ENCODE measurements at regions not wholly inside any gene's neighbourhood (a gene's known extent, or its start where the extent isn't known, plus 50 kb on each side); places are given as distances from the start of the nearest gene placed in this dataset.

DNA sequence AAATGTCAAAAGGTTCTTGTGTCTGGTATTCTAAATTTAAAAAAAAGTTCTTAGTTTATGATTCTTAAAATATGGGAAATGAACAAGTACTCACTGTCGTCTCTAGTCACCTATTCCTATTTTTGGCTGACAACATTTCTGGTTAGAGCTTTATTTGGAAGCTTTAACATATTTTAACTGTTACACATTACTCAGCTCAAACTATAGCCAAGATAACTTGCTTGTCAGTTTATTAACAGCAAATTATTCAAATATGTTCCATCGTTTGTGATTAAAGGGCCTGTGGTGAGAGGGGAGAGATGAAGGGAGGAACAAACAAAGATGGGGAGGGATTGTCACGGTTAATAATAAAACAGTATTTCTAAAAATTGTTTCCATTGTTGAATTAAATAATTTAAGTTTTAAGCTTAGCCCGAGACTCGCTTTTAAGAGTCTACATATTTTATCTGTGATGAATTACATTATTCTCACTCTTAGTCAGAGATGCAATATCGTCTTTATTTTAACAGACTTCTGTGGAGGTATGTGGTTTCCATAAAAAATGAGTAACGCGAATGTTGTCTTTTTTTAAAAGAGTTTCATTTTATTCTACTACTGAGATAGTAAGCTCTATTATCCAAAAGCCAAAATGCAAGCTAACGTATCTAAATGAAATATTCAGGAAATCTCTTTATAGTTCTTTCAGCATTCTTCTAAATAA lies 321.9 kb upstream of the PMFBP1 start:
- no peaks in the 10 kb centered on the region for H3K9me3 Mint-ChIP-seq
- no peaks in the 10 kb centered on the region for H3K4me1 Mint-ChIP-seq (ENCODE audit: low read depth)
- no peak overlapping the region for H3K27ac Mint-ChIP-seq
- H3K4me3 Mint-ChIP-seq, result no peak overlapping the region
- H3K36me3 Mint-ChIP-seq (ENCODE audit: low read depth), result no peaks in the 10 kb centered on the region
- no peak for DNase-seq (ENCODE audit: low spot score)
- H3K27me3 Mint-ChIP-seq (ENCODE audit: low read depth), result no peaks in the 10 kb centered on the region

DNA sequence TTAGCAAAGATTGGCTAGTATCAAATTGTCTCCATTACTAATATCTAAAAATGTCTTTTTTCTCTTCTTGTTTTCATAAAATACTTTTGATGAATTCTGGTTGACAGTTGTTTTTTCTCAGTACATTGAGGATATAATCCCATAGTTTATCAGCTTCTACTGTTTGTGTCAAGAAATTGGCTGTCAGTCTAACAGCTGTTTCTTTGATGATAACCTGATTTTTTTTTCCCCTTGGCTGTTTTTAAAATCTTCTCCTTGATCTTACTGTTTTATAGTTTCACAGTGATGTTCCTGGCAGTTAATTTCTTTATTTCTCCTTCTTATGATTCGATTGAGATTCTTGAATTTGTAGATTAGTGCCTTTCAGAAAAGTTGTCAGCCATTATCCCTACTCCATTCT lies 315.3 kb upstream of the PMFBP1 start:
- Mint-ChIP-seq H3K4me1 (ENCODE audit: low read depth) (peaks cover 7% of the 10 kb centered on the region), H3K27me3 (ENCODE audit: low read depth) (no peaks in the 10 kb centered on the region), H3K36me3 (ENCODE audit: low read depth) (no peaks in the 10 kb centered on the region), H3K4me3 (no peak overlapping the region), H3K9me3 (no peaks in the 10 kb centered on the region), H3K27ac (no peak overlapping the region)
- DNase-seq (ENCODE audit: low spot score), result no peak

DNA sequence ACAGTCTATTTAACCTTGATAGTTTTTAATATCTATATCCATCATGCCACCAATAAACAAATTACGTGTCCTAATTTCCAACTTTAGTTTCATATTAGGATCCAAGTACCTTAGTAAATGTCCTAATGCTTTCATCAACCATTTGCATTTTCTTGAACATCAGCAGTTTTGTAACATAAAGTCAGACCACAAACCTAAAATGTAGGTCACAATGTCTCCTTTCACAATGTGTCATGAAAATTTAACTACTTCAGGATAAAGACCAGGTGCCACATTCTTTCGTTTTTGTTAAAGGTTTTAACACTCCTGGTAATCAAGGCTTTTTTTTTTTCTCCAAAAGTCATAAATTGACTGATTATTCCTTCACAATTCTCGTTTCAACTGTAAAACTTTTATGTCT lies 310.7 kb upstream of the PMFBP1 start:
- peaks cover 1% of the 10 kb centered on the region for H3K36me3 Mint-ChIP-seq (ENCODE audit: low read depth)
- H3K4me3 Mint-ChIP-seq, result peak overlapping the region; percentile 8
- H3K27ac Mint-ChIP-seq, result no peak overlapping the region
- no peak for DNase-seq (ENCODE audit: low spot score)
- no peaks in the 10 kb centered on the region for H3K27me3 Mint-ChIP-seq (ENCODE audit: low read depth)
- H3K4me1 Mint-ChIP-seq (ENCODE audit: low read depth), result peaks cover 17% of the 10 kb centered on the region
- no peaks in the 10 kb centered on the region for H3K9me3 Mint-ChIP-seq

DNA sequence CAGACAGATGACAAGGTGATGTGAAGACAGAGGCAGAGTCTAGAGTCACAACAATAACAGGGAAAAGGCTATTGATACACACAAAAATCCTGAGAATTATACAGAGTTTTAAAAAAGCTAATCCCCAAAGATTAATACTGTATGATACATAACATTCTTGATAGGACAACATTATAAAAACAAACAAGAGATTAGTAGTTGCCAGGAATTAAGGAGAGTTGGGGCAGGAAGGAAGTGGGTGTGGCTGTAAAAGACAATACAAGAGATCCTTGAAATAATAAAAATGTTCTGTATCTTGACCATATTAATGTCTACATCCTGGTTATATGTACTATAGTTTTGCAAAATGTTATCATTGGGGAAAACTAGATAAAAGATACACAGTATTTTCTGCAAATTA lies 309.5 kb upstream of the PMFBP1 start:
- peaks cover 1% of the 10 kb centered on the region for H3K36me3 Mint-ChIP-seq (ENCODE audit: low read depth)
- no peak for DNase-seq (ENCODE audit: low spot score)

DNA sequence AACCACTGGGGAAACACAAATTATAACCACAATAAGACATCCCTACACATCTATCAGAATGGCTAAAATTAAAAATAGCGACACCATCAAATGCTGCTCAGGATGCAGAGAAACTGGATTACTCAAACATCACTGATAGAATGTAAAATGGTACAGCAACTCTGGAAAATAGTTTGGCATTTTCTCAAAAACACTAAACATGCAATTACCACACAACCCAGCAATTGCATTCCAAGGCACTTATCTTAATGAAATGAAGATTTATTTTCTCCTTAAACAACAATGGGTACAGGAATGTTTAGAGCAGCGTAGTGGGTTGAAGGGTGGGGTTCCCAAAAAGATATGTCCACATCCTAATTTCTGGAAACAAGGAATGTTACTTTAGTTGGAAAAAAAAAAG lies 309.0 kb upstream of the PMFBP1 start:
- DNase-seq (ENCODE audit: low spot score), result no peak
- Mint-ChIP-seq H3K4me3 (no peak overlapping the region), H3K36me3 (ENCODE audit: low read depth) (peaks cover 1% of the 10 kb centered on the region), H3K27me3 (ENCODE audit: low read depth) (no peaks in the 10 kb centered on the region), H3K9me3 (no peaks in the 10 kb centered on the region), H3K27ac (no peak overlapping the region), H3K4me1 (ENCODE audit: low read depth) (peaks cover 17% of the 10 kb centered on the region)

More for the DNA sequence above, 309.5 kb upstream of the PMFBP1 start:
- H3K4me3 Mint-ChIP-seq, result no peak overlapping the region
- no peaks in the 10 kb centered on the region for H3K9me3 Mint-ChIP-seq
- H3K4me1 Mint-ChIP-seq (ENCODE audit: low read depth), result peaks cover 17% of the 10 kb centered on the region
- no peak overlapping the region for H3K27ac Mint-ChIP-seq
- no peaks in the 10 kb centered on the region for H3K27me3 Mint-ChIP-seq (ENCODE audit: low read depth)

DNA sequence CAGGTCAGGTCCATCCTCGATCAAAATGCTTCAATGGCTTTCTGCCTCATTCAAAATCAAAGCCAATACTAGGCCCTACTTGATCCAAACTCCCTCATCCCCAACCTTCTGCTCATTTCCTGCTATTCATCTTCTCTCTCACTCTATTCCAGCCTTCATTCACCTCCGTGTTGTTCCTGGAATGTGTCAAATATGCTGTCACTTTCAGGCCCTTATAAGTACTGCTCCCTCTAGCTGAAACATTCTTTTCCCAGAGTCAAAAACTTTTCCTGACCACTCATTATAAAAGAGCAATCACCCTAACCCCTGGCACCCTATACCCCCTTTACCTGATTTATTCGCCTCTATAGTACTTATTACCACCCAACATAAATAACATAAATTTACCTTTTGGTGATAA lies 303.7 kb upstream of the PMFBP1 start:
- Mint-ChIP-seq H3K4me3 (no peak overlapping the region), H3K27me3 (ENCODE audit: low read depth) (no peaks in the 10 kb centered on the region), H3K9me3 (no peaks in the 10 kb centered on the region), H3K36me3 (ENCODE audit: low read depth) (peaks cover 1% of the 10 kb centered on the region), H3K27ac (no peak overlapping the region), H3K4me1 (ENCODE audit: low read depth) (peaks cover 6% of the 10 kb centered on the region)
- no peak for DNase-seq (ENCODE audit: low spot score)

DNA sequence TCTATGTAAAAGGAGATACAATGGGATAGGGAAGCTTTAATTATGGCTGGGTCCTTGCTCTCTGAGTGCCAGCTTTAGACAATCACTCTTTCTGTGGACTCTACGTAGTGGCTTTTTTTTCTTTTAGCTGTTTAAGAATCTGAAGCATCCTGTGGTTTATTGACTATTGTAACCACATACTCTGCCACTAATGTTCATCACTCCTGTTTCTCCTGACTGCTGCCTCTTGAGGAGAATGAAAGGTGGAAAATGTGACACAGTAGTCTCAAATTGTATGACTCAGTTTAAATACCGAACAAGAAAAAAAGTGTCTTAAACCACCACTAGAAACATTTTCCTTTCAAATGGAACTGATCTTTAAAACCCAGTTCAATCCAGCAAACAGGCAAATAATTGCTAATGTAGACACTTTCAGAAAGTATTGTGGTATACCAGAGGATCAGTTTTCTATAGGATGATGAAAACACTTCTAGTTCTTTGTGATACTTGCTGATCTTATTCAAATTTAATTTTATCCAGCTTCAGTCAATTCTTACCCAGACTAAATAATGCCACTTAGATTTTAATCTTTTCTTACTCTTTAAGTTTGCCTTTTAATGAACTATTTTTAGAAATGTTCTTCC lies 302.7 kb upstream of the PMFBP1 start:
- DNase-seq (ENCODE audit: low spot score), result peak; percentile 6
- Mint-ChIP-seq H3K27ac (no peak overlapping the region), H3K9me3 (no peaks in the 10 kb centered on the region), H3K36me3 (ENCODE audit: low read depth) (peaks cover 1% of the 10 kb centered on the region), H3K4me3 (no peak overlapping the region), H3K27me3 (ENCODE audit: low read depth) (no peaks in the 10 kb centered on the region), H3K4me1 (ENCODE audit: low read depth) (peaks cover 4% of the 10 kb centered on the region)

DNA sequence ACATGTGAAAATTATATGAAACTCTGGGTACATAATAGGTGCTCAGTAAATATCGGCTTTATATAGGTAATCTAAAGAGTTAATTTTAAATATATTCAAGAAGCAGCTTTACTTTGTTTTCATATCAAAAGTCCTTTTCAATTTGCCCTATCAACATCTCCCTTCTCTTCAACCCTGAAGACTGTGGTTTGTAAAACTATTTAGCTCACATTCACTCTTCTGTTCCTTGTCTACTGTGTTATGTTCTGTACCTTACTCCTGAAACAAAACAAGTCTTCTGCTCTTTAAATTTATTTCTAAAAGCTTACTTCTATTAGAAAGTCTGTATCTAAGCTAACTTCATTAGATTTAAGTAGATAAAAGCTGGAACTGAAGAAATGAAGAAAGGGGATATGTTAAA lies 301.7 kb upstream of the PMFBP1 start:
- peaks cover 4% of the 10 kb centered on the region for H3K4me1 Mint-ChIP-seq (ENCODE audit: low read depth)
- H3K27me3 Mint-ChIP-seq (ENCODE audit: low read depth), result no peaks in the 10 kb centered on the region
- H3K4me3 Mint-ChIP-seq, result no peak overlapping the region
- peaks cover 1% of the 10 kb centered on the region for H3K36me3 Mint-ChIP-seq (ENCODE audit: low read depth)
- DNase-seq (ENCODE audit: low spot score), result no peak
- no peaks in the 10 kb centered on the region for H3K9me3 Mint-ChIP-seq
- H3K27ac Mint-ChIP-seq, result no peak overlapping the region

DNA sequence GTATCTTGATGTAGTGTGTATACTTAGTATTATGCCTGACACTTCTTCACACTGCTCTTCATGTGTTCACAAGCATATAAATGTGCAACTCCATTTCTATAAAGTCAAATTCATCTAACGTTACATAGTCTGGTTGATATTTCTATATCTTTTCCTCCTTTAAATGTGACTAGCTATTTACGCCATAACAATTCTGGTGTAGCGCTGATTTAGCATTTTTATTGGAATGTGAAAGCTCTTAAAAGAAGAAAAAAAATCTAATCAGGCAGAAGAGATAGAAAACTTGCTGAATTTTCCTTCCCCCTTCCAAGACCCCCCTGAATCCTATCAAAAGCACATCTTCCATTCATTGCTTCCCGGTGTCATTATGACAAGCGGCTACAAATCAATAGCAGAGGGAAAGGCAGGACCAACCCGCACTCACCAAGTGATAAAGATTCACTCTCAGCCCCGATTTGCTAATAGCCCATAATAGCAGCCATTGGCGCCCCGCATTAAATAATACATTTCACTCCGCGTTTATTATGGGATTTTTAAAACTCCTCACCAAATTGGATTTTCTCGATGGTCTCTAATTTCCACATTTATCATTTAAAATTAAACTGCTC lies 299.5 kb upstream of the PMFBP1 start:
- Mint-ChIP-seq H3K4me3 (no peak overlapping the region), H3K9me3 (no peaks in the 10 kb centered on the region), H3K27me3 (ENCODE audit: low read depth) (no peaks in the 10 kb centered on the region), H3K36me3 (ENCODE audit: low read depth) (no peaks in the 10 kb centered on the region), H3K27ac (no peak overlapping the region), H3K4me1 (ENCODE audit: low read depth) (peaks cover 4% of the 10 kb centered on the region)
- no peak for DNase-seq (ENCODE audit: low spot score)

DNA sequence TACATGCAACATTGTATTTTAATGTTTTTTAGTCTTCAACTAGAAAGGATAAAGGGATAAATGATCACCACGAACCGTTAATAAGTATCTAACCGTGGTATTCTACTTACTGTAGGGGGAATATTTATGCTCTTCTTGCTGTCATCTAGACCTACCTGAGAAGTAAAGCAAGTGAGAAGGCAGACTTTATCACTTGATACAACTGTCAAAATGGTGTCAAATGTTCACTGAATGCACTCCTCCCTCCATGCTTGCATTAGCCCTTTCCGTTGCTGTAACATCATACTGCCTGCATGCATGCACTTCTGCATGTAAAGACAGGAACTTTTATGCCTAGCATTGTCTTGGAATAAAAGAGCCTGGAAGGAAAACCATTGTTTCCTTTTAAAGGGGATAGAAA lies 298.6 kb upstream of the PMFBP1 start:
- no peak overlapping the region for H3K4me3 Mint-ChIP-seq
- H3K27me3 Mint-ChIP-seq (ENCODE audit: low read depth), result no peaks in the 10 kb centered on the region
- DNase-seq (ENCODE audit: low spot score), result no peak
- no peak overlapping the region for H3K27ac Mint-ChIP-seq
- no peaks in the 10 kb centered on the region for H3K9me3 Mint-ChIP-seq
- peaks cover 4% of the 10 kb centered on the region for H3K4me1 Mint-ChIP-seq (ENCODE audit: low read depth)
- no peaks in the 10 kb centered on the region for H3K36me3 Mint-ChIP-seq (ENCODE audit: low read depth)

DNA sequence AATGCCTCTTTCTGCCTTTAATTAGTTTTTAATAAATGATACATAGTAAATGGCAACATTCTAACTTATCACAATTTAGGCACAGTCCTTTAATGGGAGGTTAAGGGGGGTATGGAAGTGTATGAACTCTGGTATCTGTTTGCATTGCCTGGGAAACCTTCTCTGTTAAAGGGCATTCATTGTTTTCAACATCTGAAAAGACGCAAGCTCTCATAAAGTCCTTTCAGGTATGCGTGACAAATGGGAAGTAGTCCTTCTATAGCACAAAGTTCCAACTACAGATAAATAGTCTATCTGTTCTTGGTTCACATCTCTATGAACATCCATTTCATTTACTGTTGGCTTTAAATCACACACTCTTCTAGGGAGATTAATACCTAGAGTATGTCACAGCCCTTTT lies 298.0 kb upstream of the PMFBP1 start:
- Mint-ChIP-seq H3K27ac (no peak overlapping the region), H3K27me3 (ENCODE audit: low read depth) (no peaks in the 10 kb centered on the region), H3K9me3 (no peaks in the 10 kb centered on the region), H3K4me3 (no peak overlapping the region), H3K4me1 (ENCODE audit: low read depth) (peaks cover 1% of the 10 kb centered on the region), H3K36me3 (ENCODE audit: low read depth) (no peaks in the 10 kb centered on the region)
- no peak for DNase-seq (ENCODE audit: low spot score)

DNA sequence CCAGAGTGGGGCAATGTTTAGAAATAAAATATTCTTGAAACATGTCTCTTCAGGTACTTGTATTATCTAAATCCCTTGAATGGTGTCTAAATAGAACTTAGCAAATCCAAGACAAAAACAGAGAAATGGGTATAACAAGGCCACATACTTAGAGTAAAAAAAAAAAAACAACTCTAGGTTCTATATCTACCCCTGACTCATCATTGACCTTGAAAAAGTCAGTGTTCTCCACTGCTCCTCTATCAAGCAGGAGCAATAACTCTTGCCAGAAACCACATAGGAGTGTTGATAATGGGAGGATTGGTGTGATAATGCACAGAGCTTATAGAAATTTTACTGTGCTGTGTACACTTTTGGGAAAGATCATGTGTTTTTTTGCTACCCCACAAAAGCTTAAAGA lies 296.6 kb upstream of the PMFBP1 start:
- H3K9me3 Mint-ChIP-seq, result no peaks in the 10 kb centered on the region
- H3K4me1 Mint-ChIP-seq (ENCODE audit: low read depth), result no peaks in the 10 kb centered on the region
- DNase-seq (ENCODE audit: low spot score), result no peak
- no peak overlapping the region for H3K27ac Mint-ChIP-seq
- no peak overlapping the region for H3K4me3 Mint-ChIP-seq
- no peaks in the 10 kb centered on the region for H3K36me3 Mint-ChIP-seq (ENCODE audit: low read depth)
- H3K27me3 Mint-ChIP-seq (ENCODE audit: low read depth), result no peaks in the 10 kb centered on the region

DNA sequence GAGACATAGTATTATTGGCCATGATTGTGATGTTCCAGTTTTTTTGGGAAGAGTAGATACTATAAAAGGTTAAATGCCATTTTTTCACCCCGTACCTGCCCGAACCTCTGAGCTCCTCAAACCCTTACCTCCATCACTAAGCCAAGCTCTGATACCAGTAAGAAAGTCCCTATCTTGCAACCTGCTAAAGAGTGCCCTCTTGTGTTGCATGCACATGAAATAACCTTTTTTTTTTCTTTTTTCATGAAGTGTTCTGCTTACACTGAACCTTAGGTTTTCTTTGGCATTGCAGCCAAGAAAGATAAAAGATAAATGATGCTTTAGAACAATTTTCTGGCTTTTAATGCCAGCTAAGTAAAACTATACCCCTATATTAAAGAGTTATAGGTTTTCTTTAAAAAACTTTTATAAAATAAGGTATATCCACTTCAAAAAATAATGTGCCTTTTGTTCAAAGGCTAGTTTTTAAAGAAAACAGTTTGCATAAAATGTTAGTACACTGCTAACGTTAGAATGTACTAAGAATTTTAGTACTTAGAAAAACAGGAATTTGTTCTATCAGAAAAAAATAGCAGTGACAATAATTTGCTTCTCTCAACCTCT lies 295.3 kb upstream of the PMFBP1 start:
- H3K4me1 Mint-ChIP-seq (ENCODE audit: low read depth), result no peaks in the 10 kb centered on the region
- DNase-seq (ENCODE audit: low spot score), result no peak
- H3K27ac Mint-ChIP-seq, result no peak overlapping the region
- no peaks in the 10 kb centered on the region for H3K9me3 Mint-ChIP-seq
- no peaks in the 10 kb centered on the region for H3K27me3 Mint-ChIP-seq (ENCODE audit: low read depth)
- no peak overlapping the region for H3K4me3 Mint-ChIP-seq
- H3K36me3 Mint-ChIP-seq (ENCODE audit: low read depth), result no peaks in the 10 kb centered on the region

DNA sequence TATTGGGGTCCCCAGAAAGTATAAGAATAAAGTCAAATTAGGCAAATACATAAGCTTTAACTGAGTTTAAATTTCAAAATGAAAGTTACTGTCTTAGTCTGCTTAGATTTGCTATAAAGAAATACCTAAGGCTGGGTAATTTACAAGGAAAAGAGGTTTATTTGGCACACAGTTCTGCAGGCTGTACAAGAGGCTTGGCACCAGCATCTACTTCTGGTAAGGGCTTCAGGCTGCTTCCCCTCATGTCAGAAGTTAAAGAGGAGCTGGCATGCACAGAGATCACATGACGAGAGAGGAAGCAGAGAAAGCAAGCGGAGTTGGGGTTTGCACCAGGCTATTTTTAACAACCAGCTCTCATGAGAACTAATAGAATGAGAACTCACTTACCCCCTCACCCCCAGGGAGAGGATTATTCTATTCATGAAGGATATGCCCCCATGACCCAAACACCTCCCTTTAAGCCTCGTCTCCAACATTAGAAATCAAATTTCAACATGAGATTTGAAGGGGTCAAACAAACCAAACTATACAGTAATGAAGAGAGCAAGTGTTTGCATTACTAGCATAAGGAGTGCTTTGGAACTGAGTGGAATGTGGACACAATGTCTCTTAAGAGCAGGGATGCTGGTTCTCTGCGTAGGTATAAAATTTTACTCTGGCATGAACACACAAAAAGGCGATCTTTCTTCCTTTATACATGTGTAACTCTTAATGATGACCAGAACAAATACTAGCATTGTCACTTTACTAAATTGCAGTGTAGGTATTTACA lies 292.8 kb upstream of the PMFBP1 start:
- H3K4me1 Mint-ChIP-seq (ENCODE audit: low read depth), result no peaks in the 10 kb centered on the region
- H3K9me3 Mint-ChIP-seq, result no peaks in the 10 kb centered on the region
- H3K4me3 Mint-ChIP-seq, result no peak overlapping the region
- H3K27me3 Mint-ChIP-seq (ENCODE audit: low read depth), result no peaks in the 10 kb centered on the region
- no peak for DNase-seq (ENCODE audit: low spot score)
- no peak overlapping the region for H3K27ac Mint-ChIP-seq
- no peaks in the 10 kb centered on the region for H3K36me3 Mint-ChIP-seq (ENCODE audit: low read depth)
